GM12891 (cell line): ENCODE measurements at regions not wholly inside any gene's neighbourhood (a gene's known extent, or its start where the extent isn't known, plus 50 kb on each side); places are given as distances from the start of the nearest gene placed in this dataset.

Experiments
- POLR2A ChIP-seq: IDR thresholded peaks from 2 replicates; pipeline ENCODE4 v1.6.1; 2011; ENCODE audit warnings: low read depth, low read length, control low read depth
- TAF1 ChIP-seq: IDR thresholded peaks from 2 replicates; pipeline ENCODE4 v1.6.1; 2011; ENCODE audit warnings: low read depth, low read length, control low read depth

GRCh38 chr13:63189712-63190111, 1774.1 kb upstream of the PCDH20 start:
- no peak for TF ChIP-seq TAF1
- TF ChIP-seq POLR2A: no peak
